ENCODE measurements at regions not wholly inside any gene's neighbourhood (a gene's known extent, or its start where the extent isn't known, plus 50 kb on each side); places are given as distances from the start of the nearest gene placed in this dataset.
A peak's percentile ranks its signal among the peaks of the same experiment; 100 is the strongest.
"Not testable (repeated sequence)": the region's sequence is repeated elsewhere in the genome, so short reads cannot be mapped to it uniquely, and the experiment has no call there.

- Histone ChIP-seq H3K4me1 (no peaks in the 10 kb centered on the region), H3K27ac (peak overlapping the region in 1 of 4 donors; percentile 41), H3K36me3 (no peaks in the 10 kb centered on the region), H3K27me3 (no peaks in the 10 kb centered on the region), H3K9me3 (no peaks in the 10 kb centered on the region), H3K4me3 (no peak overlapping the region)
- TF ChIP-seq POLR2A (IDR thresholded peaks at IDR 0.05) (no peak), CTCF (IDR thresholded peaks at IDR 0.05) (no peak)
- DNase-seq, result no peak
These were observed 237.2 kb upstream of the ETAA1 start for GRCh38 chr2:67159929-67160328.

GRCh38 chr2:67164771-67165522 is 232.2 kb upstream of the ETAA1 start:
- H3K4me1 ChIP-seq, result no peaks in the 10 kb centered on the region
- no peak for TF ChIP-seq CTCF (IDR thresholded peaks at IDR 0.05)
- no peak for TF ChIP-seq POLR2A (IDR thresholded peaks at IDR 0.05)
- H3K27me3 ChIP-seq, result no peaks in the 10 kb centered on the region
- H3K9me3 ChIP-seq, result no peaks in the 10 kb centered on the region
- DNase-seq, result no peak
- no peak overlapping the region for H3K4me3 ChIP-seq
- no peak overlapping the region for H3K27ac ChIP-seq
- no peaks in the 10 kb centered on the region for H3K36me3 ChIP-seq

GRCh38 chr2:67165523-67165990 is 231.6 kb upstream of the ETAA1 start:
- H3K9me3 ChIP-seq, result no peaks in the 10 kb centered on the region
- no peak overlapping the region for H3K27ac ChIP-seq

GRCh38 chr2:67166511-67166910 is 230.6 kb upstream of the ETAA1 start:
- not testable (repeated sequence) for DNase-seq, H3K27me3 ChIP-seq, H3K27ac ChIP-seq, H3K4me1 ChIP-seq, H3K36me3 ChIP-seq, H3K4me3 ChIP-seq, H3K9me3 ChIP-seq

More at GRCh38 chr2:67165523-67165990, 231.6 kb upstream of the ETAA1 start:
- no peak for DNase-seq
- Histone ChIP-seq H3K4me3 (no peak overlapping the region), H3K36me3 (no peaks in the 10 kb centered on the region), H3K4me1 (no peaks in the 10 kb centered on the region), H3K27me3 (no peaks in the 10 kb centered on the region)
- no peak for TF ChIP-seq POLR2A (IDR thresholded peaks at IDR 0.05)
- TF ChIP-seq CTCF (IDR thresholded peaks at IDR 0.05), result no peak

GRCh38 chr2:67169417-67170140 is 227.6 kb upstream of the ETAA1 start:
- DNase-seq, result no peak
- H3K4me1 ChIP-seq, result no peaks in the 10 kb centered on the region
- no peaks in the 10 kb centered on the region for H3K27me3 ChIP-seq
- no peak overlapping the region for H3K27ac ChIP-seq
- no peaks in the 10 kb centered on the region for H3K36me3 ChIP-seq
- no peaks in the 10 kb centered on the region for H3K9me3 ChIP-seq
- TF ChIP-seq CTCF (IDR thresholded peaks at IDR 0.05) (no peak), POLR2A (IDR thresholded peaks at IDR 0.05) (no peak)
- H3K4me3 ChIP-seq, result no peak overlapping the region

- H3K4me1 ChIP-seq, result no peaks in the 10 kb centered on the region
- H3K36me3 ChIP-seq, result no peaks in the 10 kb centered on the region
- no peak overlapping the region for H3K4me3 ChIP-seq
- no peaks in the 10 kb centered on the region for H3K27me3 ChIP-seq
- no peak for TF ChIP-seq CTCF (IDR thresholded peaks at IDR 0.05)
- no peak for TF ChIP-seq POLR2A (IDR thresholded peaks at IDR 0.05)
- H3K27ac ChIP-seq, result no peak overlapping the region
- DNase-seq, result no peak
- no peaks in the 10 kb centered on the region for H3K9me3 ChIP-seq
These were observed 217.6 kb upstream of the ETAA1 start for GRCh38 chr2:67179526-67179925.

All from Peyer's patch (tissue), 4 donors.